Sigmoid colon (tissue), 6 donors: ENCODE measurements at regions not wholly inside any gene's neighbourhood (a gene's known extent, or its start where the extent isn't known, plus 50 kb on each side); places are given as distances from the start of the nearest gene placed in this dataset.
"Not testable (repeated sequence)": the region's sequence is repeated elsewhere in the genome, so short reads cannot be mapped to it uniquely, and the experiment has no call there.

Experiments used
- DNase-seq: peaks from one replicate; pipeline ENCODE4 v3.0.0-alpha.2; 2019
- H3K27ac ChIP-seq, 4 donors: fragments of 200-600 bp; sonication (generic); one replicate each; pipeline ENCODE4 v1.5.1; 2016 to 2019; ENCODE audit warnings: mild to moderate bottlenecking in 1 of 4
- H3K27me3 ChIP-seq, 3 donors: fragments of 200-600 bp; sonication (generic); one replicate each; pipeline ENCODE4 v1.5.1; 2019; ENCODE audit warnings: mild to moderate bottlenecking in 1 of 3
- H3K36me3 ChIP-seq, 4 donors: fragments of 200-600 bp; sonication (generic); one replicate each; pipeline ENCODE4 v1.5.1; 2016 to 2019
- H3K4me1 ChIP-seq, 4 donors: fragments of 200-600 bp; sonication (generic); one replicate each; pipeline ENCODE4 v1.5.1; 2017 to 2019
- H3K4me3 ChIP-seq, 4 donors: fragments of 200-600 bp; sonication (generic); one replicate each; pipeline ENCODE4 v1.5.1; 2017 to 2019; ENCODE audit warnings: mild to moderate bottlenecking in 2 of 4, moderate library complexity in 1 of 4
- H3K9me3 ChIP-seq, 4 donors: fragments of 200-600 bp in 3 of 4; sonication (generic) in 3 of 4; one replicate each; pipeline versions ENCODE4 v1.5.1 to v1.6.1; 2013 to 2019
- EP300 ChIP-seq, 4 donors: sonication (generic); formaldehyde crosslinking; IDR thresholded peaks; one replicate each; pipeline ENCODE4 v1.6.1; 2017; ENCODE audit warnings: antibody characterized with exemption in 4 of 4
- POLR2A ChIP-seq, 2 donors: fragments of 450-650 bp; IDR thresholded peaks; one replicate each; pipeline ENCODE4 v1.6.1; 2016; ENCODE audit warnings: antibody characterized with exemption in 2 of 2, mild to moderate bottlenecking in 2 of 2, moderate library complexity in 2 of 2
- POLR2AphosphoS5 ChIP-seq, 4 donors: sonication (generic); formaldehyde crosslinking; IDR thresholded peaks; one replicate each; pipeline ENCODE4 v1.6.1; 2017; ENCODE audit warnings: antibody characterized with exemption in 4 of 4
- WGBS, 2 donors: extraction: QIAGEN DNeasy Blood & Tissue Kit; methylation state at CpG; one replicate each; pipeline ENCODE4 v1.1.7; 2013; 5-methylcytosine and 5-hydroxymethylcytosine counted together
- intact Hi-C: fragments of 100-400 bp; cut with DNase I; formaldehyde crosslinking; loops from one replicate; pipeline ENCODE4 v1.15.1; 2023
- TF ChIP-seq, protein P1 (sequence below), 4 experiments: fragments of 450-650 bp in 3 of 4; fragments of 200-600 bp in 1 of 4; IDR thresholded peaks; one replicate each; pipeline ENCODE4 v1.5.1; 2016 to 2019; ENCODE audit warnings: antibody characterized with exemption in 4 of 4, mild to moderate bottlenecking in 3 of 4, moderate library complexity in 2 of 4
- donor health status: healthy with polysubstance abuse.
- donor health status: healthy.

DNA sequence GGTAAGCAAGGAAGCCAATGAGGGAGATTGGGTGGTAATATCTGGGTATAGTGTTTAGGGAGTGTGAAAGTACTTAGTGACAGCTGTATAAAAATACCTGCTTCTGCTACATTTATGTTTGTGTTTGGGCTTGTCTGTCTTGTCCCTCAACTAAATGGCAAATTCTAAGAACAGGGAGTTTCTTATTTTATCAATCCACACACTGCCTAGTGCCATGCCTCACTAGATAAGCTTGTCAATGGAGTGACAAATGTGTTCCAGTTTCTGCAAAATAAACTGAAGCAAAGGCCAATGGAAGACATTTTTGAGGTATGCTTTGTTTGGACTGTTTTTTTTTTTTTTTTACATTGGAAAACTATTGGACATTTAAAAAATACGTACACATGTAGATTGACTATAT, 418.0 kb downstream of the SH2D1A start:
- Histone ChIP-seq H3K36me3 (no peaks in the 10 kb centered on the region), H3K4me1 (no peaks in the 10 kb centered on the region), H3K27me3 (no peaks in the 10 kb centered on the region), H3K27ac (no peak overlapping the region), H3K9me3 (no peaks in the 10 kb centered on the region), H3K4me3 (no peak overlapping the region)
- WGBS, 2 donors, result 48 to 89% methylated on average over 1 of the region's 1 CpG
- DNase-seq, result no peak
- TF ChIP-seq POLR2A (IDR thresholded peaks at IDR 0.05) (no peak), POLR2AphosphoS5 (IDR thresholded peaks at IDR 0.05) (no peak), EP300 (IDR thresholded peaks at IDR 0.05) (no peak)
- TF ChIP-seq, protein P1, sequence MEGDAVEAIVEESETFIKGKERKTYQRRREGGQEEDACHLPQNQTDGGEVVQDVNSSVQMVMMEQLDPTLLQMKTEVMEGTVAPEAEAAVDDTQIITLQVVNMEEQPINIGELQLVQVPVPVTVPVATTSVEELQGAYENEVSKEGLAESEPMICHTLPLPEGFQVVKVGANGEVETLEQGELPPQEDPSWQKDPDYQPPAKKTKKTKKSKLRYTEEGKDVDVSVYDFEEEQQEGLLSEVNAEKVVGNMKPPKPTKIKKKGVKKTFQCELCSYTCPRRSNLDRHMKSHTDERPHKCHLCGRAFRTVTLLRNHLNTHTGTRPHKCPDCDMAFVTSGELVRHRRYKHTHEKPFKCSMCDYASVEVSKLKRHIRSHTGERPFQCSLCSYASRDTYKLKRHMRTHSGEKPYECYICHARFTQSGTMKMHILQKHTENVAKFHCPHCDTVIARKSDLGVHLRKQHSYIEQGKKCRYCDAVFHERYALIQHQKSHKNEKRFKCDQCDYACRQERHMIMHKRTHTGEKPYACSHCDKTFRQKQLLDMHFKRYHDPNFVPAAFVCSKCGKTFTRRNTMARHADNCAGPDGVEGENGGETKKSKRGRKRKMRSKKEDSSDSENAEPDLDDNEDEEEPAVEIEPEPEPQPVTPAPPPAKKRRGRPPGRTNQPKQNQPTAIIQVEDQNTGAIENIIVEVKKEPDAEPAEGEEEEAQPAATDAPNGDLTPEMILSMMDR (IDR thresholded peaks at IDR 0.05), result no peak
- intact Hi-C loops, result no loop called here

GRCh38 chrX:124769166-124769565, 422.8 kb downstream of the SH2D1A start:
- no peak for TF ChIP-seq POLR2A (IDR thresholded peaks at IDR 0.05)
- no peak for TF ChIP-seq POLR2AphosphoS5 (IDR thresholded peaks at IDR 0.05)
- no peak for TF ChIP-seq EP300 (IDR thresholded peaks at IDR 0.05)
- TF ChIP-seq, protein P1 (IDR thresholded peaks at IDR 0.05), result no peak
- intact Hi-C loops, result no loop called here
- no peaks in the 10 kb centered on the region for H3K9me3 ChIP-seq

GRCh38 chrX:124771292-124771691, 424.9 kb downstream of the SH2D1A start:
- no peak overlapping the region for H3K27ac ChIP-seq
- no peaks in the 10 kb centered on the region for H3K4me1 ChIP-seq
- no peak for DNase-seq
- no peaks in the 10 kb centered on the region for H3K9me3 ChIP-seq
- H3K4me3 ChIP-seq, result no peak overlapping the region
- intact Hi-C loops, result no loop called here
- WGBS, 2 donors, result 92 to 99% methylated on average over 2 of the region's 2 CpGs
- H3K27me3 ChIP-seq, result no peaks in the 10 kb centered on the region
- no peaks in the 10 kb centered on the region for H3K36me3 ChIP-seq
- no peak for TF ChIP-seq POLR2AphosphoS5 (IDR thresholded peaks at IDR 0.05)
- TF ChIP-seq, protein P1 (IDR thresholded peaks at IDR 0.05), result no peak
- no peak for TF ChIP-seq POLR2A (IDR thresholded peaks at IDR 0.05)
- TF ChIP-seq EP300 (IDR thresholded peaks at IDR 0.05), result no peak

More at GRCh38 chrX:124769166-124769565, 422.8 kb downstream of the SH2D1A start:
- WGBS, 2 donors, result 69 to 75% methylated on average over 3 of the region's 3 CpGs
- H3K27me3 ChIP-seq, result no peaks in the 10 kb centered on the region
- DNase-seq, result no peak
- H3K36me3 ChIP-seq, result no peaks in the 10 kb centered on the region
- no peaks in the 10 kb centered on the region for H3K4me1 ChIP-seq
- H3K27ac ChIP-seq, result no peak overlapping the region
- no peak overlapping the region for H3K4me3 ChIP-seq

- 71 to 82% methylated on average over 4 of the region's 4 CpGs for WGBS, 2 donors
- H3K4me1 ChIP-seq, H3K4me3 ChIP-seq, H3K27me3 ChIP-seq, DNase-seq, intact Hi-C loops, H3K27ac ChIP-seq, H3K36me3 ChIP-seq, H3K9me3 ChIP-seq: not testable (repeated sequence)
Observed at GRCh38 chrX:124788253-124788652, 441.9 kb downstream of the SH2D1A start.

GRCh38 chrX:124789874-124790273, 443.5 kb downstream of the SH2D1A start:
- H3K36me3 ChIP-seq, H3K27me3 ChIP-seq, H3K4me3 ChIP-seq, H3K4me1 ChIP-seq, DNase-seq, intact Hi-C loops, H3K27ac ChIP-seq, H3K9me3 ChIP-seq: not testable (repeated sequence)
- WGBS, 2 donors, result 96% methylated on average over 1 of the region's 1 CpG

DNA sequence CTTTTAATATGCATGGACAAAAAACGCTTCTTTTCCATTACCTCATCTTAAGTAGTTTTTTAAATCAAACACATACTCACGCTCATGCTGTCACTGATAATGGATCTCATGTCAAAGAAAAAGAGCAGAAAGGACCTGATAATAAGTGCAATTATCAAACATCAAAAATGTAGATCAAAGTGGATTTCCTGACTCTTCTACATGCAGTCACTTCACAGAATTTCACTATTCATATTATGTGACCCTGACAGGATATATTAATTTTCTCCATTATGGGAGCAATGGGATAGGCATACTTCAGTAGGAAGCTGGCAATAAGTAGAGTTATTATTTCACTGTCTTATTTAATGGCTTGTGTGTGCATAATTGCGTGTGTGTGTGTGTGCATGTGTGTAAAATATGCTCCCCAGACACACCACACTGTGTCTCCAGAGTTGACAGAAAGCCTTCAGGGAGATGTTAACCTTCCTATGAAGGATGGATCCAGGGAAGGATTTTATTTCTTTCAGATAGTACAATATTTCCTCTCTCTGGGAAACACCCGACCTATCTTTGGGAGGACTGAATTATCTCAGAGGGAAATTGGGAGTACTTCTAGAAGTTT, 445.2 kb downstream of the SH2D1A start:
- Histone ChIP-seq H3K27ac (no peak overlapping the region), H3K9me3 (no peaks in the 10 kb centered on the region), H3K4me1 (no peaks in the 10 kb centered on the region), H3K27me3 (no peaks in the 10 kb centered on the region), H3K4me3 (no peak overlapping the region), H3K36me3 (no peaks in the 10 kb centered on the region)
- TF ChIP-seq, protein P1 (IDR thresholded peaks at IDR 0.05), result no peak
- no peak for TF ChIP-seq POLR2AphosphoS5 (IDR thresholded peaks at IDR 0.05)
- no peak for TF ChIP-seq EP300 (IDR thresholded peaks at IDR 0.05)
- no peak for TF ChIP-seq POLR2A (IDR thresholded peaks at IDR 0.05)
- intact Hi-C loops, result no loop called here
- 67 to 78% methylated on average over 4 of the region's 4 CpGs for WGBS, 2 donors
- DNase-seq, result no peak
